Endothelial cell of umbilical vein (primary cell): ENCODE measurements at regions not wholly inside any gene's neighbourhood (a gene's known extent, or its start where the extent isn't known, plus 50 kb on each side); places are given as distances from the start of the nearest gene placed in this dataset.

Experiments used
- BruUV-seq: library from RNA; stranded (reverse); fragments of 400-500 nt; replicated peaks from 2 replicates; lab custom pipeline; 2021; lab: Mats Ljungman, UMichigan
- CTCF ChIA-PET: fragments of 300-600, 350-600 bp; sonication (Branson Sonifier 250); formaldehyde crosslinking; loops from one replicate; lab custom pipeline; 2021; ENCODE audit warnings: antibody characterized with exemption, inconsistent platforms; lab: Charles Lee
- POLR2A ChIA-PET: fragments of 300-600, 350-600 bp; sonication (Branson Sonifier 250); formaldehyde crosslinking; loops from one replicate; lab custom pipeline; 2021; ENCODE audit warnings: antibody characterized with exemption, inconsistent platforms; lab: Charles Lee
- DNase-seq: peaks from one replicate; pipeline ENCODE4 v3.0.0-alpha.2; 2011; ENCODE audit warnings: low read depth, low spot score
- FAIRE-seq: peaks from 2 replicates; lab custom pipeline; 2011; peaks lifted over from hg19 to GRCh38; lab: Jason Lieb, UNC
- H2AFZ ChIP-seq: 2 replicates; pipeline ENCODE4 v1.6.0; 2012; ENCODE audit warnings: low read depth, low read length, control low read depth, inconsistent platforms
- H3K27ac ChIP-seq: 2 replicates; pipeline ENCODE4 v1.5.1; 2011; ENCODE audit warnings: low read depth, mild to moderate bottlenecking, control low read depth, low read length, moderate library complexity; ENCODE audit not compliant: insufficient read depth
- H3K27me3 ChIP-seq, 2 experiments: 2 replicates each; pipeline versions ENCODE4 v1.6.0 to v1.6.1; 2011; ENCODE audit warnings: low read length in 2 of 2, mixed read lengths in 1 of 2; ENCODE audit not compliant: control insufficient read depth in 2 of 2, insufficient read depth in 2 of 2
- H3K36me3 ChIP-seq, 2 experiments: 2 replicates in 1 of 2; 3 replicates in 1 of 2; pipeline ENCODE4 v1.5.1; 2011; ENCODE audit warnings: low read length in 2 of 2, mild to moderate bottlenecking in 1 of 2, moderate library complexity in 1 of 2; ENCODE audit not compliant: control insufficient read depth in 2 of 2, insufficient read depth in 2 of 2; ENCODE audit errors: extremely low read depth in 1 of 2
- H3K4me1 ChIP-seq: 3 replicates; pipeline ENCODE4 v1.5.1; 2011; ENCODE audit warnings: mild to moderate bottlenecking, low read length; ENCODE audit not compliant: control insufficient read depth, insufficient read depth; ENCODE audit errors: extremely low read depth
- H3K4me2 ChIP-seq: 2 replicates; pipeline ENCODE4 v1.6.1; 2011; ENCODE audit warnings: low read length, control low read depth, mixed read lengths; ENCODE audit not compliant: insufficient read depth
- H3K4me3 ChIP-seq, 3 experiments: fragments of 200-600 bp in 1 of 3; sonication (generic), shearing (Covaris generic) in 1 of 3; replicated peaks in 1 of 3; 2 replicates each; pipeline ENCODE4 v1.5.1; 2011 to 2016; ENCODE audit warnings: control low read depth in 3 of 3, low read length in 3 of 3, mild to moderate bottlenecking in 2 of 3, inconsistent platforms in 1 of 3, low read depth in 1 of 3, moderate library complexity in 1 of 3; ENCODE audit not compliant: insufficient read depth in 1 of 3
- H3K79me2 ChIP-seq: 2 replicates; pipeline ENCODE4 v1.6.0; 2012; ENCODE audit warnings: low read length, inconsistent platforms; ENCODE audit not compliant: control insufficient read depth, insufficient read depth
- H3K9ac ChIP-seq: replicated peaks from 2 replicates; pipeline ENCODE3; 2011; ENCODE audit warnings: low read length, control low read depth; ENCODE audit not compliant: insufficient read depth; ENCODE audit errors: extremely low read depth
- H3K9me1 ChIP-seq: replicated peaks from 3 replicates; pipeline ENCODE4 v1.6.0; 2011; ENCODE audit warnings: mild to moderate bottlenecking, low read length; ENCODE audit not compliant: control insufficient read depth, insufficient read depth; ENCODE audit errors: extremely low read depth
- H3K9me3 ChIP-seq: replicated peaks from 2 replicates; pipeline ENCODE4 v1.5.1; 2012; ENCODE audit warnings: low read length, inconsistent platforms; ENCODE audit not compliant: control insufficient read depth, insufficient read depth
- H4K20me1 ChIP-seq: replicated peaks from 2 replicates; pipeline ENCODE3; 2011; ENCODE audit warnings: mild to moderate bottlenecking, low read length; ENCODE audit not compliant: control insufficient read depth, insufficient read depth; ENCODE audit errors: extremely low read depth
- FOS ChIP-seq: IDR thresholded peaks from 2 replicates; pipeline ENCODE4 v1.6.1; 2011; ENCODE audit warnings: mild to moderate bottlenecking, low read length, moderate library complexity, borderline replicate concordance; ENCODE audit not compliant: insufficient read depth
- GATA2 ChIP-seq: IDR thresholded peaks from 2 replicates; pipeline ENCODE4 v1.7.0; 2011; ENCODE audit warnings: low read depth, mild to moderate bottlenecking, moderate library complexity, mixed read lengths, low read length; ENCODE audit not compliant: insufficient read length, insufficient read depth
- POLR2A ChIP-seq: IDR thresholded peaks from 2 replicates; pipeline ENCODE4 v1.6.1; 2012; ENCODE audit warnings: low read depth, mild to moderate bottlenecking, control low read depth, low read length
- dilution Hi-C: fragments of 300-500 bp; cut with MboI; formaldehyde crosslinking; loops from one replicate; pipeline ENCODE4 v1.15.0; 2019; ENCODE audit warnings: low sequenced_read_pairs; ENCODE audit not compliant: extremely low pct_ligation_motif_present
- intact Hi-C: fragments of 100-400 bp; cut with micrococcal nuclease; formaldehyde crosslinking; loops from one replicate; pipeline ENCODE4 v1.10.0; 2022
- TF ChIP-seq, protein P1 (sequence below), 2 donors: IDR thresholded peaks; 1 replicate in 1 of 2; 2 replicates in 1 of 2; pipeline ENCODE4 v1.5.1; 2011; ENCODE audit warnings: low read length in 2 of 2, mild to moderate bottlenecking in 2 of 2, moderate library complexity in 2 of 2, control low read depth in 1 of 2, inconsistent platforms in 1 of 2, low read depth in 1 of 2; ENCODE audit not compliant: insufficient read depth in 1 of 2; ENCODE audit errors: extremely low read depth in 1 of 2
- TF ChIP-seq, protein P2 (sequence below): IDR thresholded peaks from 2 replicates; pipeline ENCODE4 v1.6.1; 2011; ENCODE audit not compliant: insufficient read depth, insufficient read length

DNA sequence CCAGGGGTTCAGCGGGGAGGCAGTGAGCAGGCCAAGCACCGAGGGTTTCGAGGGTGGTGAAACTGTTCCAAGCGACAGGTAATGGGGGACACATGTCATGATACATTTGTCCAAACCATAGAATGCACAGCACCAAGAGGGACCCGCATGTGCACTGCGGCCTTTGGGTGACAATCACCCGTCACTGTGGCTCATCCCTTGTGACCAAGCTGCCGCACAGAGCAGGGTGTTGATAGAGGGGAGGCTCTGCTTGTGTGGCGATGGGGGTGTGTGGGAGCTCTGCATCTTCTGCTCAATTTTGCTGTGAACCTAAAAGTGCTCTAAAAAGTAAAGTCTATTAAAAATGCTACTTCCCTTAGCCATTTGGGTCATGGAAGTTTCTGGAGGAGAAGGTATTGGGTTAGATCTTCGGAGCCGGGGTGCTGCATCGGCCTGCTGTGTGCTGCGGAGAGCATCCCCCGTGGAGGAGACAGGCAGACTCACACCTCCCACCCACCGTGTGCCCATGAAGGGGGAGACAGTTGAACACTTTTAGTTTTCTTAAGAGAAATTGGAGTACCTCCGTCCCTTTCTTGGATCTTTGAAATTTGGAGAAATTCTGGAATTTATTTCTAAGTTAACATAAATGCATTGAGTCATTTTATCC is 280.4 kb upstream of the IRX2 start:
- Histone ChIP-seq H3K36me3 (no peaks in the 10 kb centered on the region), H3K4me3 (no peak overlapping the region), H3K9ac (no peak overlapping the region), H3K4me1 (no peaks in the 10 kb centered on the region), H2AFZ (no peak overlapping the region), H3K9me1 (no peaks in the 10 kb centered on the region), H3K9me3 (peaks cover 9% of the 10 kb centered on the region), H4K20me1 (no peaks in the 10 kb centered on the region), H3K27me3 (no peaks in the 10 kb centered on the region), H3K4me2 (no peak overlapping the region), H3K79me2 (no peaks in the 10 kb centered on the region), H3K27ac (no peak overlapping the region)
- DNase-seq (no peak), FAIRE-seq (no peak)
- intact Hi-C loops (no loop called here), dilution Hi-C loops (no loop called here)
- POLR2A ChIA-PET, result no interaction called here
- TF ChIP-seq, protein P1, sequence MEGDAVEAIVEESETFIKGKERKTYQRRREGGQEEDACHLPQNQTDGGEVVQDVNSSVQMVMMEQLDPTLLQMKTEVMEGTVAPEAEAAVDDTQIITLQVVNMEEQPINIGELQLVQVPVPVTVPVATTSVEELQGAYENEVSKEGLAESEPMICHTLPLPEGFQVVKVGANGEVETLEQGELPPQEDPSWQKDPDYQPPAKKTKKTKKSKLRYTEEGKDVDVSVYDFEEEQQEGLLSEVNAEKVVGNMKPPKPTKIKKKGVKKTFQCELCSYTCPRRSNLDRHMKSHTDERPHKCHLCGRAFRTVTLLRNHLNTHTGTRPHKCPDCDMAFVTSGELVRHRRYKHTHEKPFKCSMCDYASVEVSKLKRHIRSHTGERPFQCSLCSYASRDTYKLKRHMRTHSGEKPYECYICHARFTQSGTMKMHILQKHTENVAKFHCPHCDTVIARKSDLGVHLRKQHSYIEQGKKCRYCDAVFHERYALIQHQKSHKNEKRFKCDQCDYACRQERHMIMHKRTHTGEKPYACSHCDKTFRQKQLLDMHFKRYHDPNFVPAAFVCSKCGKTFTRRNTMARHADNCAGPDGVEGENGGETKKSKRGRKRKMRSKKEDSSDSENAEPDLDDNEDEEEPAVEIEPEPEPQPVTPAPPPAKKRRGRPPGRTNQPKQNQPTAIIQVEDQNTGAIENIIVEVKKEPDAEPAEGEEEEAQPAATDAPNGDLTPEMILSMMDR (IDR thresholded peaks at IDR 0.05; ENCODE audit: extremely low read depth in 1 of 2, insufficient read depth in 1 of 2, low read depth in 1 of 2, low read length in 2 of 2), result no peak
- TF ChIP-seq FOS (no peak), GATA2 (no peak), POLR2A (no peak)
- TF ChIP-seq, protein P2, sequence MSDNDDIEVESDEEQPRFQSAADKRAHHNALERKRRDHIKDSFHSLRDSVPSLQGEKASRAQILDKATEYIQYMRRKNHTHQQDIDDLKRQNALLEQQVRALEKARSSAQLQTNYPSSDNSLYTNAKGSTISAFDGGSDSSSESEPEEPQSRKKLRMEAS, result no peak
- CTCF ChIA-PET, result no interaction called here
- BruUV-seq, result no TSS peak
